Naive thymus-derived CD4-positive, alpha-beta T cell (primary cell): ENCODE measurements at regions not wholly inside any gene's neighbourhood (a gene's known extent, or its start where the extent isn't known, plus 50 kb on each side); places are given as distances from the start of the nearest gene placed in this dataset.
"Not testable (repeated sequence)": the region's sequence is repeated elsewhere in the genome, so short reads cannot be mapped to it uniquely, and the experiment has no call there.

ENCODE experiments used
- ATAC-seq: fragments of 150-1000 bp; cut with Tn5 transposase; 2 replicates; pipeline ENCODE4 v1.10.0; 2021; ENCODE audit warnings: mild to moderate bottlenecking, moderate library complexity
- CTCF ChIA-PET: fragments of 350-600 bp; sonication (Branson Sonifier 250); formaldehyde crosslinking; loops from one replicate; lab custom pipeline; 2021; ENCODE audit warnings: antibody characterized with exemption; lab: Charles Lee
- POLR2A ChIA-PET: fragments of 350-600 bp; sonication (Branson Sonifier 250); formaldehyde crosslinking; loops from one replicate; lab custom pipeline; 2021; ENCODE audit warnings: antibody characterized with exemption, inconsistent platforms; lab: Charles Lee
- DNase-seq, 9 donors: peaks; one replicate each; pipeline versions ENCODE4 v3.0.0 to v3.0.0-alpha.2; 2020 to 2022; ENCODE audit warnings: mixed read lengths in 1 of 9
- H3K27ac ChIP-seq: one replicate; pipeline ENCODE4 v1.7.0; 2013; ENCODE audit warnings: mild to moderate bottlenecking, low read depth, low read length, moderate library complexity
- H3K27me3 ChIP-seq, 2 donors: one replicate each; pipeline ENCODE4 v1.7.0; 2013; ENCODE audit warnings: low read length in 2 of 2, mild to moderate bottlenecking in 2 of 2, moderate library complexity in 2 of 2; ENCODE audit not compliant: control insufficient read depth in 2 of 2, insufficient read depth in 2 of 2
- H3K36me3 ChIP-seq, 3 experiments: 1 replicate in 2 of 3; 2 replicates in 1 of 3; pipeline ENCODE4 v1.7.0; 2013; ENCODE audit warnings: low read length in 3 of 3, mild to moderate bottlenecking in 3 of 3, moderate library complexity in 1 of 3; ENCODE audit not compliant: insufficient read depth in 3 of 3, control insufficient read depth in 2 of 3
- H3K4me1 ChIP-seq, 2 donors: one replicate each; pipeline ENCODE4 v1.7.0; 2013; ENCODE audit warnings: low read length in 2 of 2, mild to moderate bottlenecking in 2 of 2, moderate library complexity in 1 of 2; ENCODE audit not compliant: control insufficient read depth in 2 of 2, insufficient read depth in 2 of 2
- H3K4me3 ChIP-seq: 2 replicates; pipeline ENCODE4 v1.7.0; 2013; ENCODE audit warnings: mild to moderate bottlenecking, low read length
- H3K9me3 ChIP-seq, 3 experiments: 1 replicate in 2 of 3; 2 replicates in 1 of 3; pipeline ENCODE4 v1.7.0; 2013; ENCODE audit warnings: low read length in 3 of 3; ENCODE audit not compliant: control insufficient read depth in 2 of 3
- H3K27ac Mint-ChIP-seq, 9 donors: one replicate each; pipeline ENCODE4 v1.8.0; 2020 to 2022; ENCODE audit warnings: mixed read lengths in 9 of 9, mild to moderate bottlenecking in 8 of 9, moderate library complexity in 5 of 9, inconsistent platforms in 2 of 9
- H3K27me3 Mint-ChIP-seq, 5 donors: one replicate each; pipeline ENCODE4 v1.8.0; 2021 to 2022; ENCODE audit warnings: mixed read lengths in 5 of 5, mild to moderate bottlenecking in 1 of 5
- H3K36me3 Mint-ChIP-seq, 5 donors: one replicate each; pipeline ENCODE4 v1.8.0; 2020 to 2022; ENCODE audit warnings: mixed read lengths in 5 of 5, mild to moderate bottlenecking in 3 of 5, inconsistent platforms in 1 of 5
- H3K4me1 Mint-ChIP-seq, 7 donors: one replicate each; pipeline ENCODE4 v1.8.0; 2020 to 2022; ENCODE audit warnings: mixed read lengths in 7 of 7, mild to moderate bottlenecking in 3 of 7, inconsistent platforms in 1 of 7
- H3K4me3 Mint-ChIP-seq, 10 donors: one replicate each; pipeline ENCODE4 v1.8.0; 2020 to 2022; ENCODE audit warnings: mild to moderate bottlenecking in 10 of 10, mixed read lengths in 10 of 10, moderate library complexity in 6 of 10, inconsistent platforms in 2 of 10
- H3K9me3 Mint-ChIP-seq, 11 donors: one replicate each; pipeline ENCODE4 v1.8.0; 2020 to 2022; ENCODE audit warnings: mixed read lengths in 11 of 11, mild to moderate bottlenecking in 4 of 11, inconsistent platforms in 1 of 11, moderate library complexity in 1 of 11
- intact Hi-C, 2 donors: fragments of 100-400 bp; cut with micrococcal nuclease; formaldehyde crosslinking; loops; one replicate each; pipeline ENCODE4 v1.15.1; 2023

DNA sequence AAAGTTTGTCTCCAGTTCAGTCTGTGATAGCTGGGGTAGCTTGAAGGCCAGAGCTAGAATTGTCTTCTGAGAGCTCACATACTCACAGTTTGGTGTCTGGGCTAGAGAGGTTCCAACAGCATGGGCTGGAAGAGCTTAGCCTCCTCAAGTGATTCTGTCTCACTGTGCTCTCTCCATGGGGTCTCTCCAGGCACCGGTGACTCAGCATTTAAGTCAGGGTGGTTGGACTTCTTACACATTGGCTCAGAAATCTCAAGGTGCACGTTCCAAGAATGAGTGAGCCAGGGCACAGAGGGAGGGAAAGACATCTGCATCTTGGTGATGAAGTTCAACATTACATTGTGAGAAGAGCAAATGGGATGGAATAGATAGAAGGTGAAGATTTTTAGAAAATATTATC is 207.3 kb upstream of the DDX18 start:
- H3K4me3 ChIP-seq: no peak overlapping the region
- ChIA-PET POLR2A (no interaction called here), CTCF (no interaction called here)
- no peak for DNase-seq
- no peaks in the 10 kb centered on the region for H3K27me3 ChIP-seq
- Mint-ChIP-seq H3K27me3 (peaks cover 0 to 15% (median 5%) of the 10 kb centered on the region in 5 donors), H3K9me3 (peaks cover 0 to 14% (median 4%) of the 10 kb centered on the region in 11 donors), H3K27ac (no peak overlapping the region), H3K4me3 (no peak overlapping the region), H3K36me3 (no peaks in the 10 kb centered on the region), H3K4me1 (peaks cover 0 to 2% (median 0%) of the 10 kb centered on the region in 7 donors)
- no peak overlapping the region for H3K27ac ChIP-seq
- no peaks in the 10 kb centered on the region for H3K4me1 ChIP-seq
- H3K9me3 ChIP-seq: no peaks in the 10 kb centered on the region
- intact Hi-C loops: no loop called here
- no peaks in the 10 kb centered on the region for H3K36me3 ChIP-seq
- ATAC-seq: no peak

DNA sequence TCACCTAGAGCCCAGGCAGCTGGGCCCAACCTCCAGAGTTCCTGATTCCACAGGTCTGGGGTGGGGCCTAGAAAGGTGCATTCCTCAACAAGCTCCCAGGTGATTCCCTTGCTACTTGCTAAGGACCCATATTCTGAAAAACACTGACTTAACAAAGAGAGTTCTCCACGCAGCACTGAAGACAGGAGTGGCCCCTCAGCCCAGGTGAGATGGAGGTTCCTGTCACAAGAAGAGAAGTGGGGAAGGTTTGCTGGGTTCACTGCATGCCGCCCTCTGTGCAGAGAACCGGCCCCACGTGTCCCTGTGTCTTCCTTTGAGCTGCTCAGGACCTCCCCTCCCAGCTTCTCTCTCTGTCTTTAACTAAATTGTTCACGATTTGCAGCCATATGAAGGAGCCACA is 201.4 kb upstream of the DDX18 start:
- intact Hi-C loops: no loop called here
- Mint-ChIP-seq H3K9me3 (peaks cover 0 to 7% (median 4%) of the 10 kb centered on the region in 11 donors), H3K27me3 (peaks cover 0 to 6% (median 0%) of the 10 kb centered on the region in 5 donors), H3K36me3 (no peaks in the 10 kb centered on the region), H3K27ac (no peak overlapping the region), H3K4me3 (no peak overlapping the region), H3K4me1 (peaks cover 0 to 2% (median 0%) of the 10 kb centered on the region in 7 donors)
- ChIA-PET POLR2A (no interaction called here), CTCF (no interaction called here)
- no peaks in the 10 kb centered on the region for H3K36me3 ChIP-seq
- no peaks in the 10 kb centered on the region for H3K4me1 ChIP-seq
- ATAC-seq: no peak
- H3K9me3 ChIP-seq: no peaks in the 10 kb centered on the region
- no peak overlapping the region for H3K4me3 ChIP-seq
- no peak overlapping the region for H3K27ac ChIP-seq
- DNase-seq: no peak
- H3K27me3 ChIP-seq: no peaks in the 10 kb centered on the region

DNA sequence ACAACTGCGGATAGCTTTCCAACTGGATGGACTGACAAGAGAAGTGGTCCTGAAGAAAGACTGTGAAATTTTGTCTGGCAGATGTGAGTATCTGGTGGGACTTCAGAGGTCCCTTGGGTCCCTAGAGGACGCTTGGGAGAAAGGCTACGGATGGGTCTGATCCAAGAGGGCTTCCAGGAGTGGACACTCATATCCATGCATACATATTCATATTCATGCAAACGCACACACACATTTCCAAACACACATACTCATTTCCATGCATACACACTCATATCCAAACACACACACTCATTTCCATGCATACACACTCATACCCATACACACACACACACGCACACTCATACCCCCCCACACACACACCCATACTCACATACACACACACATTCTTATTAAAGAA is 200.2 kb upstream of the DDX18 start:
- intact Hi-C loops: no loop called here
- H3K4me3 Mint-ChIP-seq: no peak overlapping the region
- H3K27me3 Mint-ChIP-seq: peaks cover 0 to 6% (median 0%) of the 10 kb centered on the region in 5 donors
- H3K36me3 ChIP-seq: no peaks in the 10 kb centered on the region
- peaks cover 0 to 7% (median 4%) of the 10 kb centered on the region in 11 donors for H3K9me3 Mint-ChIP-seq
- no peak for ATAC-seq
- H3K27ac ChIP-seq: no peak overlapping the region
- ChIA-PET POLR2A (no interaction called here), CTCF (no interaction called here)
- H3K9me3 ChIP-seq: no peaks in the 10 kb centered on the region
- H3K4me1 ChIP-seq: no peaks in the 10 kb centered on the region
- no peaks in the 10 kb centered on the region for H3K27me3 ChIP-seq
- DNase-seq: no peak
- no peak overlapping the region for H3K27ac Mint-ChIP-seq
- H3K4me1 Mint-ChIP-seq: peaks cover 0 to 2% (median 0%) of the 10 kb centered on the region in 7 donors
- H3K36me3 Mint-ChIP-seq: no peaks in the 10 kb centered on the region
- no peak overlapping the region for H3K4me3 ChIP-seq

DNA sequence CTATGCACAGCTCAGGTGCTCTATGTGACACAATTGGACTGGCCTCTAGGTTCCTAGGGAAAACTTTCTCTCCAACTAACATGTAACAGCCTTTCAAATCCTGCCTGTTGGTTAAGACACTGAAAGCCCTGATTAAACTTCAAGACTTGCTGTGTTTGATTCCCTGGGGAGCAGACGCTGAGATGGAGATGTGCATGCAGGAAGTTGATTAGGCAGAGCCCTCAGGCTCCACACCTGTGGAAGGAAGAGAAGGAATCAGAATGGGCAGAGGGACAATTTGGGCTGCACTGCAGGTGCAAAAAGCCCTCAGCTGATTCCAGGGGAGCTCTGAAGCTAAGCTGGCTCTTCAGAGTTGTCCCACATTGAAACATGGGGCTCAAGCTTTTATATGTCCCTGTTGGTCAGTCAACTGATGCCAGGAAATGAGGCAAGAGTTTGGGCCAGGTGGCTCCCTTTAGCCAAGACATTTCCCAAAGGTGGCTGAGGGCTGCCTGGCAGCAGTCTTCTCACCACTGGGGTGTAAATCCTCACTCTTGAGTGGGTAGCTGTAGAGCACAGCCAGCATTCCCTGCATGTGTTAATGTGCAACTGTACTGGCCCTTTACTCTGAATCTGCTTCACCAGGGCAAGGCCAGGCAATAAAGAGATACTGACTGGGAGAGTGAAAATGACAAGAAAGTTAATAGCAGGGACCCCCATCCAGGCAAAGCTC is 199.5 kb upstream of the DDX18 start:
- H3K9me3 ChIP-seq: no peaks in the 10 kb centered on the region
- intact Hi-C loops: no loop called here

DNA sequence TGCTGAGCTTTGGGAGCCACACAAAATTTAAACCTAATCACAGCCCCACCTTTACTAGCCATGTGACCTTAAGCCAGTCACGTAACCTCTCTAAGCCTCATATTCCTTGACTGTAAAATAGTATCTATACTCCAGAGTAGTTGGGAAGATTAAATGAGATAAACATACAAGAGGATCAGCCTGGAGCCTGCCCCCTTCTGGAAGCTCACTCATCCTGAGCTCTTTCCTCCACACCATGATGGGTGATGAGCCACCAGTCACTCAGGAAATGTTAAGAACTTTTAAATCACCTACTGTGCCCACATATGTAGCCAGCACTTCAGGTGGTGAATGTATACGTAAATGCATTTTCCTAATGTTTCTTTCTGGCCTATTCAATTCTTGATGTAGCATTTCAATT is 195.9 kb upstream of the DDX18 start:
- Mint-ChIP-seq H3K27me3 (peaks cover 0 to 13% (median 0%) of the 10 kb centered on the region in 5 donors), H3K4me1 (no peaks in the 10 kb centered on the region), H3K9me3 (peaks cover 0 to 9% (median 2%) of the 10 kb centered on the region in 11 donors), H3K4me3 (no peak overlapping the region), H3K36me3 (no peaks in the 10 kb centered on the region), H3K27ac (peak overlapping the region in 1 of 9 donors; percentile 28)
- Histone ChIP-seq H3K27me3 (no peaks in the 10 kb centered on the region), H3K4me3 (no peak overlapping the region), H3K27ac (no peak overlapping the region), H3K4me1 (no peaks in the 10 kb centered on the region), H3K9me3 (no peaks in the 10 kb centered on the region), H3K36me3 (no peaks in the 10 kb centered on the region)
- CTCF ChIA-PET: no interaction called here
- ATAC-seq (no peak), DNase-seq (no peak)
- intact Hi-C loops: no loop called here
- POLR2A ChIA-PET: no interaction called here

More for the DNA sequence above, 199.5 kb upstream of the DDX18 start:
- Histone ChIP-seq H3K36me3 (no peaks in the 10 kb centered on the region), H3K4me3 (no peak overlapping the region), H3K4me1 (no peaks in the 10 kb centered on the region), H3K27ac (no peak overlapping the region), H3K27me3 (no peaks in the 10 kb centered on the region)
- CTCF ChIA-PET: no interaction called here
- no peaks in the 10 kb centered on the region for H3K36me3 Mint-ChIP-seq
- H3K27ac Mint-ChIP-seq: no peak overlapping the region
- peaks cover 0 to 6% (median 0%) of the 10 kb centered on the region in 5 donors for H3K27me3 Mint-ChIP-seq
- DNase-seq (no peak), ATAC-seq (no peak)
- H3K4me3 Mint-ChIP-seq: no peak overlapping the region
- H3K9me3 Mint-ChIP-seq: peaks cover 0 to 7% (median 4%) of the 10 kb centered on the region in 11 donors
- no peaks in the 10 kb centered on the region for H3K4me1 Mint-ChIP-seq
- POLR2A ChIA-PET: no interaction called here

DNA sequence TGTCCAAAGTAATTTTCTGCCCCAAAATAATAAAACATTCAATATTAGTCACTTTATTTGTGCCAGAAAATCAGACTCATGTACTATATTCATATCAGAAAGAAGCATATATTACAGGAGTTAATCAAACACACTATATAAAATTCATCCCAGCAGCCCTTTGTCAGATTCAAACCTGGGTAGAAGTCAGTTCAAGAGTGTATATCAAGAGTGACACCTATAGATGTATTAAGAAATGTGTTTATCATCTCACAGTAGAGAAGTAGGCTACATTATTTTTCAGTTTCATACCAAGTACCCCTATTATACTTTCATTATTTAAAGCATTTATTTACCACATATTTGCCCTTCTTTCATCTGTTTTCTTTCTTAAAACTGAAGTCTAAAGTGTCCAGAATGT is 193.2 kb upstream of the DDX18 start:
- no peak for ATAC-seq
- H3K9me3 ChIP-seq: no peaks in the 10 kb centered on the region
- POLR2A ChIA-PET: no interaction called here
- H3K4me1 Mint-ChIP-seq: no peaks in the 10 kb centered on the region
- H3K36me3 ChIP-seq: no peaks in the 10 kb centered on the region
- H3K27ac ChIP-seq: no peak overlapping the region
- DNase-seq: no peak
- H3K27me3 ChIP-seq: no peaks in the 10 kb centered on the region
- intact Hi-C loops: no loop called here
- no peak overlapping the region for H3K27ac Mint-ChIP-seq
- no peaks in the 10 kb centered on the region for H3K4me1 ChIP-seq
- H3K4me3 ChIP-seq: no peak overlapping the region
- H3K36me3 Mint-ChIP-seq: no peaks in the 10 kb centered on the region
- H3K27me3 Mint-ChIP-seq: peaks cover 0 to 11% (median 0%) of the 10 kb centered on the region in 5 donors
- CTCF ChIA-PET: no interaction called here
- H3K9me3 Mint-ChIP-seq: peaks cover 0 to 9% (median 3%) of the 10 kb centered on the region in 11 donors
- no peak overlapping the region for H3K4me3 Mint-ChIP-seq

DNA sequence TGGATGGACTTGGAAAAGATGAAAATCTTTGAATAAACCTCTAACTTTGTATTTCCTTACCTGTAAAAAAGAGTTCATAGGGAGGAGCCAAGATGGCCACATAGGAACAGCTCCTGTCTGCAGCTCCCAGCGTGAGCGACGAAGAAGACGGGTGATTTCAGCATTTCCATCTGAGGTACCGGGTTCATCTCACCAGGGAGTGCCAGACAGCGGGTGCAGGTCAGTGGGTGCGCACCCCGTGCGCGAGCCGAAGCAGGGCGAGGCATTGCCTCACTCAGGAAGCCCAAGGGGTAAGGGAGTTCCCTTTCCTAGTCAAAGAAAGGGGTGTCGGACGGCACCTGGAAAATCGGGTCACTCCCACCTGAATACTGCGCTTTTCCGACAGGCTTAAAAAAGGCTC is 191.3 kb upstream of the DDX18 start:
- H3K4me1 Mint-ChIP-seq, H3K4me1 ChIP-seq, CTCF ChIA-PET, DNase-seq, POLR2A ChIA-PET, H3K9me3 ChIP-seq, H3K36me3 ChIP-seq, H3K4me3 ChIP-seq, ATAC-seq, H3K27ac ChIP-seq, H3K36me3 Mint-ChIP-seq, H3K27me3 ChIP-seq, H3K27ac Mint-ChIP-seq, H3K4me3 Mint-ChIP-seq, intact Hi-C loops: not testable (repeated sequence)
- Mint-ChIP-seq H3K27me3 (peaks cover 0 to 11% (median 0%) of the 10 kb centered on the region in 5 donors), H3K9me3 (peaks cover 0 to 13% (median 0%) of the 10 kb centered on the region in 11 donors)
